22Rv1 (cell line): ENCODE measurements at regions not wholly inside any gene's neighbourhood (a gene's known extent, or its start where the extent isn't known, plus 50 kb on each side); places are given as distances from the start of the nearest gene placed in this dataset.

Experiments
- CTCF ChIP-seq: fragments of 450-650 bp; IDR thresholded peaks from 2 replicates; pipeline ENCODE4 v1.5.1; 2017; ENCODE audit warnings: mild to moderate bottlenecking
- ZFX ChIP-seq: fragments of 450-650 bp; IDR thresholded peaks from 2 replicates; pipeline ENCODE4 v1.6.1; 2017; ENCODE audit warnings: antibody characterized with exemption, borderline replicate concordance

- TF ChIP-seq CTCF, result no peak
- no peak for TF ChIP-seq ZFX
Measured at GRCh38 chr16:59658572-59658971, 924.5 kb upstream of the GOT2 start.
